Hematopoietic multipotent progenitor cell treated with erythropoietin and hydrocortisone succinate and interleukin-3 and kit ligand, for 6 days (in vitro differentiated cells): ENCODE measurements at regions not wholly inside any gene's neighbourhood (a gene's known extent, or its start where the extent isn't known, plus 50 kb on each side); places are given as distances from the start of the nearest gene placed in this dataset.

Experiments used
- DNase-seq: peaks from one replicate; pipeline ENCODE4 v3.0.0-alpha.2; 2015

- no peak for DNase-seq
Observed at GRCh38 chrY:15415165-15415564, 890.8 kb downstream of the NLGN4Y start.

- no peak for DNase-seq
Observed at GRCh38 chrY:15418613-15419012, 894.3 kb downstream of the NLGN4Y start.

- peak; percentile 45 for DNase-seq
Observed at GRCh38 chrY:15424665-15425132, 900.4 kb downstream of the NLGN4Y start.

- DNase-seq, result no peak
Observed at GRCh38 chrY:15440021-15440695, 915.8 kb downstream of the NLGN4Y start.

GRCh38 chrY:15440696-15441408, 916.5 kb downstream of the NLGN4Y start:
- DNase-seq, result no peak

GRCh38 chrY:15441878-15442277, 917.5 kb downstream of the NLGN4Y start:
- no peak for DNase-seq

GRCh38 chrY:15445871-15446270, 921.5 kb downstream of the NLGN4Y start:
- DNase-seq, result no peak

GRCh38 chrY:15446861-15447260, 922.5 kb downstream of the NLGN4Y start:
- no peak for DNase-seq

- no peak for DNase-seq
Observed at GRCh38 chrY:15447959-15448358, 923.6 kb downstream of the NLGN4Y start.

GRCh38 chrY:15455133-15455937, 931.0 kb downstream of the NLGN4Y start:
- DNase-seq, result no peak

- peak; percentile 12 for DNase-seq
Observed at GRCh38 chrY:15455980-15456469, 931.7 kb downstream of the NLGN4Y start.

GRCh38 chrY:15456491-15456890, 932.2 kb downstream of the NLGN4Y start:
- no peak for DNase-seq

GRCh38 chrY:15457682-15458081, 933.4 kb downstream of the NLGN4Y start:
- DNase-seq, result no peak

- DNase-seq, result no peak
Observed at GRCh38 chrY:15458426-15458825, 934.1 kb downstream of the NLGN4Y start.

GRCh38 chrY:15465880-15466279, 941.6 kb downstream of the NLGN4Y start:
- no peak for DNase-seq

GRCh38 chrY:15466891-15467290, 942.6 kb downstream of the NLGN4Y start:
- DNase-seq, result no peak

GRCh38 chrY:15468091-15468490, 943.8 kb downstream of the NLGN4Y start:
- DNase-seq, result no peak

GRCh38 chrY:15471371-15471770, 947.0 kb downstream of the NLGN4Y start:
- no peak for DNase-seq

GRCh38 chrY:15478348-15478963, 954.1 kb downstream of the NLGN4Y start:
- no peak for DNase-seq

- no peak for DNase-seq
Observed at GRCh38 chrY:15500536-15500935, 976.2 kb downstream of the NLGN4Y start.

- no peak for DNase-seq
Observed at GRCh38 chrY:15501181-15501580, 976.9 kb downstream of the NLGN4Y start.

- DNase-seq, result peak; percentile 1
Observed at GRCh38 chrY:15510288-15510687, 986.0 kb downstream of the NLGN4Y start.
